SK-N-MC (cell line): ENCODE measurements at regions not wholly inside any gene's neighbourhood (a gene's known extent, or its start where the extent isn't known, plus 50 kb on each side); places are given as distances from the start of the nearest gene placed in this dataset.

ENCODE experiments used
- EZH2 ChIP-seq: fragments of 200-600 bp; sonication (generic); IDR thresholded peaks from one replicate; pipeline ENCODE4 v1.6.1; 2017; ENCODE audit warnings: antibody characterized with exemption
- FOXP2 ChIP-seq: optimal IDR thresholded peaks from 2 replicates; pipeline ENCODE3; 2011; ENCODE audit warnings: mild to moderate bottlenecking, moderate library complexity; ENCODE audit not compliant: insufficient read depth; ENCODE audit errors: extremely low read length, control extremely low read depth
- POLR2AphosphoS5 ChIP-seq: IDR thresholded peaks from 2 replicates; pipeline ENCODE4 v1.6.1; 2012; ENCODE audit warnings: mild to moderate bottlenecking, low read depth, low read length, borderline replicate concordance

DNA sequence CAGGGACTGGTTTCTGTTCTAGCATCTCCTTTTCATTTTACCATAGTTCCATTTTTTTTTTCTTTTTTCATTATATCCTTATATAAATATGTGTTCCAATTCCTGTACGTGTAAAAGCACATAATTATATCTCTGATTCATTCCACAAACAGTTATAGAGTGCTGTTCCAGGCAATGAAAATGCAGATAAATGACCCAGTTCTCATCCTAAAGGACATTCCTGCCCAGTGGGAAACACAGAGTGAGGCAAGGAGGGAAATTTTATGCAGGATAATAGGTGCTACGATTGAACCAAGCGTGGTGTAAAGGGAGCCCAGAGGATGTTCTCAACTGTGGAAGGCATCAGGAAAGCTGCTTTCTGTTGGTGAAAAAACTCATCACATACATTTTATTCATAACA lies 408.1 kb downstream of the GATA3 start:
- no peak for TF ChIP-seq EZH2
- TF ChIP-seq POLR2AphosphoS5 = no peak
- no peak for TF ChIP-seq FOXP2
